PC-3 (cell line): ENCODE measurements at regions not wholly inside any gene's neighbourhood (a gene's known extent, or its start where the extent isn't known, plus 50 kb on each side); places are given as distances from the start of the nearest gene placed in this dataset.
A peak's percentile ranks its signal among the peaks of the same experiment; 100 is the strongest.

Experiments used
- ATAC-seq: fragments of 200-7000 bp; cut with Tn5 transposase; 2 replicates; pipeline ENCODE4 v1.9.1; 2020; ENCODE audit warnings: mild to moderate bottlenecking, moderate library complexity
- BruUV-seq: library from RNA; stranded (reverse); fragments of 400-500 nt; replicated peaks from 2 replicates; lab custom pipeline; 2021; lab: Mats Ljungman, UMichigan
- CTCF ChIA-PET: fragments of 300-600 bp; sonication (Branson Sonifier 250); formaldehyde crosslinking; loops from one replicate; lab custom pipeline; 2022; ENCODE audit warnings: antibody characterized with exemption; lab: Charles Lee
- POLR2A ChIA-PET: fragments of 300-600 bp; sonication (Branson Sonifier 250); formaldehyde crosslinking; loops from one replicate; lab custom pipeline; 2022; ENCODE audit warnings: antibody characterized with exemption; ENCODE audit not compliant: unreplicated experiment; lab: Charles Lee
- DNase-seq: peaks from one replicate; pipeline ENCODE4 v3.0.0-alpha.2; 2015
- H2AFZ ChIP-seq: fragments of 300-600 bp; sonication (generic); 2 replicates; pipeline ENCODE4 v1.6.0; 2016; ENCODE audit warnings: antibody characterized with exemption, low read length
- H3F3A ChIP-seq: fragments of 300-600 bp; sonication (generic); one replicate; pipeline ENCODE4 v1.6.0; 2017; ENCODE audit warnings: antibody characterized with exemption, low read length, control low read depth, mild to moderate bottlenecking; ENCODE audit not compliant: unreplicated experiment
- H3K27ac ChIP-seq: fragments of 300-600 bp; sonication (generic); 2 replicates; pipeline ENCODE4 v1.5.1; 2016; ENCODE audit warnings: mild to moderate bottlenecking, low read length
- H3K27me3 ChIP-seq: fragments of 300-600 bp; sonication (generic); 2 replicates; pipeline ENCODE4 v1.6.1; 2016; ENCODE audit warnings: low read length, mixed read lengths
- H3K36me3 ChIP-seq: fragments of 300-600 bp; sonication (generic); 2 replicates; pipeline ENCODE4 v1.6.1; 2016; ENCODE audit warnings: low read depth, mixed run types, low read length, mixed read lengths
- H3K4me1 ChIP-seq: fragments of 300-600 bp; sonication (generic); 2 replicates; pipeline ENCODE4 v1.5.1; 2016; ENCODE audit warnings: low read length; ENCODE audit not compliant: insufficient read depth
- H3K4me2 ChIP-seq: fragments of 300-600 bp; sonication (generic); 2 replicates; pipeline ENCODE4 v1.6.0; 2016; ENCODE audit warnings: low read length
- H3K4me3 ChIP-seq: fragments of 300-600 bp; sonication (generic); 2 replicates; pipeline ENCODE4 v1.5.1; 2016; ENCODE audit warnings: mild to moderate bottlenecking, low read length, mixed read lengths
- H3K79me2 ChIP-seq: fragments of 300-600 bp; sonication (generic); 2 replicates; pipeline ENCODE4 v1.6.1; 2017; ENCODE audit warnings: low read length, mixed read lengths
- H3K9ac ChIP-seq: fragments of 300-600 bp; sonication (generic); 2 replicates; pipeline ENCODE4 v1.6.0; 2016; ENCODE audit warnings: mild to moderate bottlenecking, low read length
- H3K9me2 ChIP-seq: fragments of 300-600 bp; sonication (generic); replicated peaks from 2 replicates; pipeline ENCODE4 v1.6.1; 2016; ENCODE audit warnings: mixed run types, low read length, mixed read lengths
- H3K9me3 ChIP-seq: fragments of 300-600 bp; sonication (generic); 2 replicates; pipeline ENCODE4 v1.6.1; 2016; ENCODE audit warnings: low read length, mixed read lengths
- H4K20me1 ChIP-seq: fragments of 300-600 bp; sonication (generic); 2 replicates; pipeline ENCODE4 v1.6.1; 2016; ENCODE audit warnings: low read length, mixed read lengths
- EZH2 ChIP-seq: fragments of 300-600 bp; sonication (generic); IDR thresholded peaks from one replicate; pipeline ENCODE4 v1.6.1; 2017; ENCODE audit warnings: antibody characterized with exemption, mild to moderate bottlenecking, low read length; ENCODE audit not compliant: unreplicated experiment
- EZH2phosphoT487 ChIP-seq: fragments of 300-600 bp; sonication (generic); IDR thresholded peaks from 2 replicates; pipeline ENCODE4 v1.6.1; 2018; ENCODE audit warnings: mild to moderate bottlenecking, antibody characterized with exemption, low read length, borderline replicate concordance
- intact Hi-C: fragments of 100-400 bp; cut with micrococcal nuclease; formaldehyde crosslinking; loops from 2 replicates; pipeline ENCODE4 v1.9.0; 2023
- TF ChIP-seq, protein P1 (sequence below): fragments of 300-600 bp; sonication (generic); conservative IDR thresholded peaks from 2 replicates; pipeline ENCODE4 v1.5.1; 2017; ENCODE audit warnings: antibody characterized with exemption, low read depth, mild to moderate bottlenecking, low read length

DNA sequence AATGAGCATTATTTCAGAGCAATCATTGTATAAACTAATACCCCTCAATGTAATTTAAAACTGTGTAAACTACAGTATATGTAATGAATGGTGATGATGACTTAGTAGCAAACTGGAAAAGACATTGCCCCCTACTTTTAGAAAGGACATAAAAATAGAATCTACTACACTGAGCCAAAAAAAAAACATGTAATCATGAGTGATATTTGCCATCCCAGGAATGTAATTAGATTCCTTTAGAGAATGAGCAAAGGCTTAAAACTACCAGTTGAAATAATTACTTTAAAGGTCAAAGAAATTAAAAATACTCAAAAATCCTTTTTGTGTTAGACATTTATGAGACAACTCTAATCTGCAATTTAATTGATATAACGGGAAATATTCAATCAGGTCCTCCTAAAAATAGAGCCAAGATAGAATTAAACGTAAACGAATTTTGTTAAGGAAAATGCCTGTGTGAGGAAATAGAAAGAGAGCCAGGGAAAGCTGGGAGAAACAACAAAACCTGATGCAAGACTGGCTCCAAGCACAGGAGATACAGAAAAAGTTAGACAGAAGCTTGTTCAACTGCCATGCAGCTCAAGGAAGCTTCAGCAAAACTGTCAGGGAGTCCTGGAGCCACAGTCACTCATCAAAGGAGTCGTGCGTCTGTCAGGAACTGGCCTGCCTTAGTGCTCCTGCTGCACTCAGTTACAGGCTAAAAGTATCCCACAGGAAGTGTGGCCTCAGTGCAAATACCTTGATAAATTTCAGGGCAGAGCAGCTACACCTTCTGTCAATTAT lies 655.7 kb upstream of the INTU start:
- H3K27ac ChIP-seq = no peak overlapping the region
- H2AFZ ChIP-seq = no peak overlapping the region
- DNase-seq (no peak), ATAC-seq (no peak)
- no peaks in the 10 kb centered on the region for H3K27me3 ChIP-seq
- ChIA-PET CTCF (no interaction called here), POLR2A (no interaction called here)
- no peaks in the 10 kb centered on the region for H4K20me1 ChIP-seq
- no peaks in the 10 kb centered on the region for H3K36me3 ChIP-seq
- H3K9me2 ChIP-seq = no peaks in the 10 kb centered on the region
- H3K79me2 ChIP-seq = no peaks in the 10 kb centered on the region
- no peak overlapping the region for H3K4me2 ChIP-seq
- no peaks in the 10 kb centered on the region for H3K9me3 ChIP-seq
- H3K9ac ChIP-seq = no peak overlapping the region
- intact Hi-C loops = no loop called here
- no peaks in the 10 kb centered on the region for H3K4me1 ChIP-seq
- H3K4me3 ChIP-seq = no peak overlapping the region
- no peak for TF ChIP-seq EZH2
- BruUV-seq = no TSS peak
- no peaks in the 10 kb centered on the region for H3F3A ChIP-seq

DNA sequence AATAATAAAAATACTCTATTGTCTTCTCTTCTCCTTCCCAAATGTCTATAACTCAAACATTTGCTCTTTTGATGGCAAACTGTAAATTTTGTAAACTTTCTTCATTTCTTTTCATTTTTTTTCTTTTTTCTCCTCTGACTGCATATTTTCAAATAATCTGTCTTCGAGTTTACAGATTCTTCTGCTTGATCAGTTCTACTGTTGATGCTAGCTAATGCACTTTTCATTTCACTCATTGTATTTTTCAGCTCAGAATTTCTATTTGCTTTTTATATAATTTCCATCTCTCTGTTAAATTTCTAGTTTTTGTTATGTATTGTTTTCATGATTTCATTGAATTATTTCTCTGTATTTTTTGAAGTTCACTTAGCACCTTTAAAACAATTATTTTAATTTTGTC lies 646.8 kb upstream of the INTU start:
- intact Hi-C loops = no loop called here
- ChIA-PET CTCF (no interaction called here), POLR2A (no interaction called here)

DNA sequence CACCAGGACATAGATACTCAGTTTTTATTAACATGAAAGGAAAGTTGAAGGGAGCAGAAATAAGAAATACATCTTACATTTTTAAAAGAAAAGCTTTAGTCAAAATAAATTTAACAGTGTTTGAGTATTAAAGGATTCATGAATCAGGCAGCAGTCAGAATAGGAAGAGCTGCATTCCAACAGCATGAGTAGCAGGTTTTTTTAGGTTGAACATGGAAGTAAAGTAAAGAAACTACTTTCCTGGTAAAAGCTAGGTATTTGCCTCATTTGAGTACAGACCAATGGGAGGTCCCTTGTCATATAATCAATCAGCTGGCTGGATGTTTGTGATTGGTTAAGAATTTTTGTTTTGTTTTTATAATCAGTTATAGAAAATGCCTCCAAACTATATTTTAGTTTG lies 645.9 kb upstream of the INTU start:
- POLR2A ChIA-PET = no interaction called here
- intact Hi-C loops = no loop called here
- H3K9ac ChIP-seq = no peak overlapping the region
- H3F3A ChIP-seq = no peaks in the 10 kb centered on the region
- no peaks in the 10 kb centered on the region; the same call in 1 of the 2 replicates for H3K4me1 ChIP-seq
- H3K27ac ChIP-seq = no peak overlapping the region
- no peak overlapping the region for H3K4me2 ChIP-seq
- no peaks in the 10 kb centered on the region for H3K79me2 ChIP-seq
- H3K9me2 ChIP-seq = no peaks in the 10 kb centered on the region
- H3K36me3 ChIP-seq = no peaks in the 10 kb centered on the region
- no peaks in the 10 kb centered on the region for H3K27me3 ChIP-seq
- ATAC-seq = peak; percentile 73
- DNase-seq = peak; percentile 47
- CTCF ChIA-PET = no interaction called here
- no TSS peak for BruUV-seq
- no peak overlapping the region for H2AFZ ChIP-seq
- no peak overlapping the region for H3K4me3 ChIP-seq
- no peaks in the 10 kb centered on the region for H4K20me1 ChIP-seq
- TF ChIP-seq EZH2 (no peak), EZH2phosphoT487 (no peak)
- TF ChIP-seq, protein P1, sequence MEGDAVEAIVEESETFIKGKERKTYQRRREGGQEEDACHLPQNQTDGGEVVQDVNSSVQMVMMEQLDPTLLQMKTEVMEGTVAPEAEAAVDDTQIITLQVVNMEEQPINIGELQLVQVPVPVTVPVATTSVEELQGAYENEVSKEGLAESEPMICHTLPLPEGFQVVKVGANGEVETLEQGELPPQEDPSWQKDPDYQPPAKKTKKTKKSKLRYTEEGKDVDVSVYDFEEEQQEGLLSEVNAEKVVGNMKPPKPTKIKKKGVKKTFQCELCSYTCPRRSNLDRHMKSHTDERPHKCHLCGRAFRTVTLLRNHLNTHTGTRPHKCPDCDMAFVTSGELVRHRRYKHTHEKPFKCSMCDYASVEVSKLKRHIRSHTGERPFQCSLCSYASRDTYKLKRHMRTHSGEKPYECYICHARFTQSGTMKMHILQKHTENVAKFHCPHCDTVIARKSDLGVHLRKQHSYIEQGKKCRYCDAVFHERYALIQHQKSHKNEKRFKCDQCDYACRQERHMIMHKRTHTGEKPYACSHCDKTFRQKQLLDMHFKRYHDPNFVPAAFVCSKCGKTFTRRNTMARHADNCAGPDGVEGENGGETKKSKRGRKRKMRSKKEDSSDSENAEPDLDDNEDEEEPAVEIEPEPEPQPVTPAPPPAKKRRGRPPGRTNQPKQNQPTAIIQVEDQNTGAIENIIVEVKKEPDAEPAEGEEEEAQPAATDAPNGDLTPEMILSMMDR = no peak
- 0 out of 2 replicates have a peak, but pooled peaks cover 3% of the 10 kb centered on the region for H3K9me3 ChIP-seq

More for the DNA sequence above, 646.8 kb upstream of the INTU start:
- H3K9me2 ChIP-seq = no peaks in the 10 kb centered on the region
- 0 out of 2 replicates have a peak, but pooled peaks cover 3% of the 10 kb centered on the region for H3K9me3 ChIP-seq
- H3K27ac ChIP-seq = no peak overlapping the region
- no peaks in the 10 kb centered on the region for H3K79me2 ChIP-seq
- no peaks in the 10 kb centered on the region; the same call in 1 of the 2 replicates for H3K4me1 ChIP-seq
- no peaks in the 10 kb centered on the region for H4K20me1 ChIP-seq
- ATAC-seq (no peak), DNase-seq (no peak)
- TF ChIP-seq, protein P1 = no peak
- TF ChIP-seq EZH2phosphoT487 (no peak), EZH2 (no peak)
- no peak overlapping the region for H3K4me2 ChIP-seq
- no peaks in the 10 kb centered on the region for H3K27me3 ChIP-seq
- H2AFZ ChIP-seq = no peak overlapping the region
- H3K36me3 ChIP-seq = no peaks in the 10 kb centered on the region
- H3K9ac ChIP-seq = no peak overlapping the region
- no peak overlapping the region for H3K4me3 ChIP-seq
- BruUV-seq = no TSS peak
- H3F3A ChIP-seq = no peaks in the 10 kb centered on the region
